HCT116 (cell line): ENCODE measurements at regions not wholly inside any gene's neighbourhood (a gene's known extent, or its start where the extent isn't known, plus 50 kb on each side); places are given as distances from the start of the nearest gene placed in this dataset.

Source experiments
- CBX3 ChIP-seq: IDR thresholded peaks from 2 replicates; pipeline ENCODE4 v1.6.1; 2012; ENCODE audit warnings: low read depth
- CEBPB ChIP-seq: IDR thresholded peaks from 2 replicates; pipeline ENCODE4 v1.6.1; 2012; ENCODE audit warnings: low read depth
- ELF1 ChIP-seq: IDR thresholded peaks from 2 replicates; pipeline ENCODE4 v1.6.1; 2012; ENCODE audit warnings: low read depth, borderline replicate concordance
- EZH2phosphoT487 ChIP-seq: fragments of 200-600 bp; IDR thresholded peaks from 2 replicates; pipeline ENCODE4 v1.6.1; 2018; ENCODE audit warnings: antibody characterized with exemption, borderline replicate concordance
- FOSL1 ChIP-seq: IDR thresholded peaks from 2 replicates; pipeline ENCODE4 v1.6.1; 2012; ENCODE audit warnings: low read depth
- POLR2A ChIP-seq: IDR thresholded peaks from 2 replicates; pipeline ENCODE4 v1.7.0; 2011; ENCODE audit warnings: borderline replicate concordance; ENCODE audit not compliant: insufficient read depth, insufficient read length; ENCODE audit errors: extremely low read depth
- POLR2AphosphoS5 ChIP-seq: IDR thresholded peaks from 2 replicates; pipeline ENCODE4 v1.6.1; 2011; ENCODE audit warnings: mild to moderate bottlenecking, low read depth, low read length, moderate library complexity
- REST ChIP-seq: IDR thresholded peaks from 2 replicates; pipeline ENCODE4 v1.6.1; 2012; ENCODE audit warnings: low read depth
- TCF7L2 ChIP-seq: IDR thresholded peaks from 2 replicates; pipeline ENCODE4 v1.7.0; 2011; ENCODE audit warnings: borderline replicate concordance, inconsistent platforms; ENCODE audit not compliant: insufficient read depth, insufficient read length; ENCODE audit errors: extremely low read depth
- YY1 ChIP-seq: IDR thresholded peaks from 2 replicates; pipeline ENCODE4 v1.6.1; 2011; ENCODE audit warnings: low read length, low read depth, moderate library complexity, mild to moderate bottlenecking; ENCODE audit not compliant: insufficient replicate concordance; ENCODE audit errors: extremely low read depth
- ZNF274 ChIP-seq: fragments of 200-500 bp; sonication (Bioruptor generic); IDR thresholded peaks from 2 replicates; pipeline ENCODE4 v1.6.1; 2014; ENCODE audit warnings: mild to moderate bottlenecking, low read depth, low read length, inconsistent platforms
- TF ChIP-seq, protein P1 (sequence below), 3 experiments: fragments of 200-600 bp in 1 of 3; sonication (generic) in 1 of 3; IDR thresholded peaks in 2 of 3; conservative IDR thresholded peaks in 1 of 3; 2 replicates each; pipeline ENCODE4 v1.5.1; 2012 to 2017; ENCODE audit warnings: low read depth in 2 of 3, low read length in 2 of 3, antibody characterized with exemption in 1 of 3, borderline replicate concordance in 1 of 3, control low read depth in 1 of 3, mild to moderate bottlenecking in 1 of 3, mixed read lengths in 1 of 3, mixed run types in 1 of 3, moderate library complexity in 1 of 3; ENCODE audit not compliant: insufficient read depth in 1 of 3
- TF ChIP-seq, protein P2 (sequence below): IDR thresholded peaks from 2 replicates; pipeline ENCODE4 v1.6.1; 2012

DNA sequence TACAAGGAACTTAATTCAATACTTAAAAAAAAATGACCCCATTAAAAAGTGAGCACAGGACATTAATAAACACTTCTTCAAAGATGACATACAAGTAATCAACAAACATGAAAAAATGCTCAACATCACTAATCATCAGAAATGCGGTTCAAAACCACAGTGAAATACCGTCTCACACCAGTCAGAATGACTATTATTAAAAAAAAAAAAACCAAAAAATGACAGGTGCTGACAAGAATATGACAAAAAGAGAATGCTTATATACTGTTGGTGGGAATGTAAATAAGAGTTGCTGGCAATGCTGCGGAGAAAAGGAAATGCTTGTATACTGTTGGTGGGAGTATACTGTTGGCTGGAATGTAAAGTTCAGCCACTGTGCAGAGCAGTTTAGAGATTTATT, 358.3 kb upstream of the CBLB start:
- TF ChIP-seq FOSL1 (no peak), CEBPB (no peak), TCF7L2 (no peak), CBX3 (no peak), POLR2A (no peak), YY1 (no peak), REST (no peak), POLR2AphosphoS5 (no peak), ELF1 (no peak), ZNF274 (no peak), EZH2phosphoT487 (no peak)
- TF ChIP-seq, protein P1, sequence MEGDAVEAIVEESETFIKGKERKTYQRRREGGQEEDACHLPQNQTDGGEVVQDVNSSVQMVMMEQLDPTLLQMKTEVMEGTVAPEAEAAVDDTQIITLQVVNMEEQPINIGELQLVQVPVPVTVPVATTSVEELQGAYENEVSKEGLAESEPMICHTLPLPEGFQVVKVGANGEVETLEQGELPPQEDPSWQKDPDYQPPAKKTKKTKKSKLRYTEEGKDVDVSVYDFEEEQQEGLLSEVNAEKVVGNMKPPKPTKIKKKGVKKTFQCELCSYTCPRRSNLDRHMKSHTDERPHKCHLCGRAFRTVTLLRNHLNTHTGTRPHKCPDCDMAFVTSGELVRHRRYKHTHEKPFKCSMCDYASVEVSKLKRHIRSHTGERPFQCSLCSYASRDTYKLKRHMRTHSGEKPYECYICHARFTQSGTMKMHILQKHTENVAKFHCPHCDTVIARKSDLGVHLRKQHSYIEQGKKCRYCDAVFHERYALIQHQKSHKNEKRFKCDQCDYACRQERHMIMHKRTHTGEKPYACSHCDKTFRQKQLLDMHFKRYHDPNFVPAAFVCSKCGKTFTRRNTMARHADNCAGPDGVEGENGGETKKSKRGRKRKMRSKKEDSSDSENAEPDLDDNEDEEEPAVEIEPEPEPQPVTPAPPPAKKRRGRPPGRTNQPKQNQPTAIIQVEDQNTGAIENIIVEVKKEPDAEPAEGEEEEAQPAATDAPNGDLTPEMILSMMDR (IDR thresholded peaks at IDR 0.05 in 2 of 3, conservative IDR thresholded peaks at IDR 0.05 in 1 of 3; ENCODE audit: borderline replicate concordance in 1 of 3, insufficient read depth in 1 of 3, low read depth in 2 of 3, low read length in 2 of 3) = no peak
- TF ChIP-seq, protein P2, sequence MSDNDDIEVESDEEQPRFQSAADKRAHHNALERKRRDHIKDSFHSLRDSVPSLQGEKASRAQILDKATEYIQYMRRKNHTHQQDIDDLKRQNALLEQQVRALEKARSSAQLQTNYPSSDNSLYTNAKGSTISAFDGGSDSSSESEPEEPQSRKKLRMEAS = no peak
